ENCODE measurements at regions not wholly inside any gene's neighbourhood (a gene's known extent, or its start where the extent isn't known, plus 50 kb on each side); places are given as distances from the start of the nearest gene placed in this dataset.

DNA sequence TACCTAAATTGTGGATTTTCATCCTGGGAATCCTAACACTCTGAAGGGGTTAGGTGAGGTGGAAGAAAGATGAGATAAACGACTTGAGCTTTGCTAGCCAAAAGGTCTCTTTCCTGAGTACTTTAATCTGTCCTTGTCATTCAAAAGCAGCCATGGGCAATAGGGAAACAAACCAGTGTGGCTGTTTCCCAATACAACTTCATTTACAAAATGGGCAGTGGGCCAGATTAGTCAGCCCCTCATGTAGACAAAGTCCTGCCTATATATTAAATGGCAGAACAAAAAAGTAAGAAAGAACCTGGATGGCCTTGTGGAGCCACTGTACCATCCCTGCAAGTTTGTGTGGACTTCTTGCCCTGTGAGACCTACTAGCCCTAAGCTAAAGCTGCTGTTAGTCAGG, 51.0 kb upstream of the NFIL3 start:
- Histone ChIP-seq H3K27ac (ENCODE audit: low read depth, low read length) (no peak overlapping the region), H3K79me2 (ENCODE audit: insufficient read depth, low read length) (no peaks in the 10 kb centered on the region), H3K9ac (ENCODE audit: low read length) (no peak overlapping the region), H4K20me1 (ENCODE audit: insufficient read depth) (no peaks in the 10 kb centered on the region), H3K27me3 (ENCODE audit: insufficient read depth, low read length) (no peaks in the 10 kb centered on the region), H3K36me3 (ENCODE audit: control insufficient read depth in 1 of 2, insufficient read depth in 2 of 2, low read length in 2 of 2) (no peaks in the 10 kb centered on the region), H3K9me3 (ENCODE audit: control insufficient read depth in 1 of 2, insufficient read depth in 1 of 2, low read depth in 1 of 2, low read length in 2 of 2) (no peaks in the 10 kb centered on the region), H3K4me2 (ENCODE audit: low read length) (no peak overlapping the region), H3K9me2 (ENCODE audit: insufficient read depth) (no peaks in the 10 kb centered on the region), H2AFZ (ENCODE audit: low read depth, low read length, poor library complexity, severe bottlenecking) (no peak overlapping the region), H3K4me1 (ENCODE audit: control insufficient read depth in 1 of 2, insufficient read depth in 2 of 2, low read length in 2 of 2) (no peaks in the 10 kb centered on the region), H3K4me3 (replicated peaks in 1 of 2; ENCODE audit: low read depth in 1 of 2, low read length in 2 of 2) (no peak overlapping the region)
- intact Hi-C loops (cut with micrococcal nuclease) = no loop called here
- no TSS peak for BruUV-seq (replicated peaks)
- ChIA-PET POLR2A (no interaction called here), RAD21 (ENCODE audit: low non-redundant PET in 1 of 2, low total read pairs in 2 of 2, uncharacterized antibody in 2 of 2, unreplicated experiment in 2 of 2) (no interaction called here), CTCF (no interaction called here)
- no peak for ATAC-seq
- no peak for TF ChIP-seq SP1 (IDR thresholded peaks at IDR 0.05; ENCODE audit: low read depth)
- no peak for TF ChIP-seq ZBTB33 (IDR thresholded peaks at IDR 0.05; ENCODE audit: extremely low read depth, insufficient replicate concordance, low read length)
- no peak for TF ChIP-seq EGR1 (IDR thresholded peaks at IDR 0.05; ENCODE audit: low read depth)
- TF ChIP-seq, protein P1, sequence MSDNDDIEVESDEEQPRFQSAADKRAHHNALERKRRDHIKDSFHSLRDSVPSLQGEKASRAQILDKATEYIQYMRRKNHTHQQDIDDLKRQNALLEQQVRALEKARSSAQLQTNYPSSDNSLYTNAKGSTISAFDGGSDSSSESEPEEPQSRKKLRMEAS (IDR thresholded peaks at IDR 0.05) = no peak
- TF ChIP-seq EZH2 (IDR thresholded peaks at IDR 0.05) = no peak
- TF ChIP-seq TCF7L2 (IDR thresholded peaks at IDR 0.05; ENCODE audit: borderline replicate concordance, extremely low read depth, insufficient read depth, insufficient read length) = no peak
- no peak for TF ChIP-seq ZNF274 (IDR thresholded peaks at IDR 0.05; ENCODE audit: low read depth, low read length)
- TF ChIP-seq JUND (IDR thresholded peaks at IDR 0.05) = no peak
- DNase-seq (ENCODE audit: low read depth, low spot score) = no peak

All from HCT116 (cell line).